H1 (cell line): ENCODE measurements at regions not wholly inside any gene's neighbourhood (a gene's known extent, or its start where the extent isn't known, plus 50 kb on each side); places are given as distances from the start of the nearest gene placed in this dataset.

Experiments used
- ASH2L ChIP-seq: fragments of 200-600, 300-600 bp; sonication (generic); IDR thresholded peaks from one replicate; pipeline ENCODE4 v1.7.1; 2017; ENCODE audit warnings: low read length
- BACH1 ChIP-seq: IDR thresholded peaks from 2 replicates; pipeline ENCODE4 v1.6.1; 2012; ENCODE audit warnings: low read length, improper control_type of control experiment
- GABPA ChIP-seq: IDR thresholded peaks from 2 replicates; pipeline ENCODE4 v1.6.1; 2011; ENCODE audit warnings: mild to moderate bottlenecking, low read length, moderate library complexity, borderline replicate concordance; ENCODE audit not compliant: insufficient read depth
- HDAC2 ChIP-seq, 2 experiments: fragments of 300-600 bp in 1 of 2; sonication (generic) in 1 of 2; IDR thresholded peaks; 2 replicates each; pipeline ENCODE4 v1.6.1; 2011 to 2012; ENCODE audit warnings: low read depth in 2 of 2, low read length in 2 of 2, mild to moderate bottlenecking in 2 of 2, moderate library complexity in 2 of 2, borderline replicate concordance in 1 of 2, inconsistent platforms in 1 of 2
- JUND ChIP-seq: IDR thresholded peaks from 2 replicates; pipeline ENCODE4 v1.6.1; 2011; ENCODE audit warnings: mild to moderate bottlenecking, improper control_type of control experiment, low read length
- RAD21 ChIP-seq, 2 experiments: IDR thresholded peaks in 1 of 2; conservative IDR thresholded peaks in 1 of 2; 2 replicates each; pipeline ENCODE4 v1.6.1; 2011; ENCODE audit warnings: low read depth in 2 of 2, low read length in 2 of 2, improper control_type of control experiment in 1 of 2, inconsistent platforms in 1 of 2, mild to moderate bottlenecking in 1 of 2, moderate library complexity in 1 of 2
- RXRA ChIP-seq: IDR thresholded peaks from 2 replicates; pipeline ENCODE4 v1.6.1; 2011; ENCODE audit warnings: low read depth, mild to moderate bottlenecking, low read length, moderate library complexity; ENCODE audit not compliant: insufficient read depth
- SIRT6 ChIP-seq: IDR thresholded peaks from one replicate; pipeline ENCODE4 v1.7.1; 2012; ENCODE audit warnings: low read length, inconsistent platforms
- SUZ12 ChIP-seq: fragments of 200-600 bp; sonication (generic); IDR thresholded peaks from 2 replicates; pipeline ENCODE4 v1.6.1; 2012; ENCODE audit warnings: mild to moderate bottlenecking, inconsistent platforms, low read length, moderate library complexity, mixed read lengths

GRCh38 chr1:229203030-229203751 lies 67.7 kb upstream of the RAB4A start (continued):
- TF ChIP-seq RAD21 (IDR thresholded peaks at IDR 0.05 in 1 of 2, conservative IDR thresholded peaks at IDR 0.05 in 1 of 2; ENCODE audit: low read depth in 2 of 2, low read length in 2 of 2) (no peak), RXRA (no peak), ASH2L (peak; percentile 41), JUND (peak; percentile 89), BACH1 (no peak), GABPA (no peak), HDAC2 (IDR thresholded peaks at IDR 0.05; ENCODE audit: borderline replicate concordance in 1 of 2, low read depth in 2 of 2, low read length in 2 of 2) (no peak), SIRT6 (no peak), SUZ12 (no peak)
